Frontal cortex (tissue), 3 donors: ENCODE measurements at regions not wholly inside any gene's neighbourhood (a gene's known extent, or its start where the extent isn't known, plus 50 kb on each side); places are given as distances from the start of the nearest gene placed in this dataset.

Source experiments
- DNase-seq, 2 donors: peaks; one replicate each; pipeline ENCODE4 v3.0.0; 2012; ENCODE audit warnings: low spot score in 2 of 2
- FAIRE-seq: peaks from 2 replicates; lab custom pipeline; 2012; peaks lifted over from hg19 to GRCh38; lab: Jason Lieb, UNC
- donor health status: control.
- donor health status: control.
- donor health status: control.

DNA sequence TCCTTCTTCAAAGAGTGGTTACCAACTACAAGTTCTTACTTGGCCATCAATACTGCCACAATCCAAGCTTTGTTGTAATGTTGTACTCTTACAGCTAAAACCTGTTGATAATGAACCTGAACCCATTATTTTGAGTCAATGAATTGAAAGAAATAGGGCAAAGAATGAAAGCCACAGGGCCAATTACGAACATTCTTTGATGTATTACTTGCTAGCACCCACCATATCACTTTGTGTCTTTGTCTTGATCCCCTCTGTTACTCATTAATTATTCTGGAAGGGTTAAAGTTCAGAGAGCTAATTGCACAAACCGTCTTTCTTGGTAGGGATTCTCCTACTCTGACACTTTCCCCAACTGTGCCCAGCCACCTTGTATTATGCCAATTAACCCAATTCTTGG, 53.2 kb upstream of the TFEC start:
- no peak for DNase-seq
- no peak for FAIRE-seq

DNA sequence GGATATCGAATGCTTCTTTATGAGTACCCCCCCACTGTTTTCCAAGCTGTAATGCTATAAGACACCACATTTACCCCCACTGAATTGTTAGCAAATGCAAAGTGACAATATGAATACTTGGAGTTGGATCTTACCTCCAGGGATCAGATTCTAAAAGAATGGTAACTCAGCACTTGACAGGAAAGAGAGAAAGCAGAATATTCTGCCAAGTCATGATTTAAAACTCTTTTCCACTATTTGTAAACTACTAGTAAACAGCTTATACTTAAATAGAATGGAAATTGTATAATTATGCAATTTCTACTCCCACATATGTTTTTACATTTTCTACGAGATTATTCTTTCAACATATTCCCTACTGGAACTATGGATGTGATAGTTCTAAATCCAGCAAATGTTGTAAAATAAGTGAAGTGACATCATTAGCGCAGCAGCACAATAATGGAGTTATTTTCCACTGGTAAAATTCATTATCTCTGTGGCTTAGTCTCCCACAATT, 56.0 kb upstream of the TFEC start:
- FAIRE-seq, result no peak

DNA sequence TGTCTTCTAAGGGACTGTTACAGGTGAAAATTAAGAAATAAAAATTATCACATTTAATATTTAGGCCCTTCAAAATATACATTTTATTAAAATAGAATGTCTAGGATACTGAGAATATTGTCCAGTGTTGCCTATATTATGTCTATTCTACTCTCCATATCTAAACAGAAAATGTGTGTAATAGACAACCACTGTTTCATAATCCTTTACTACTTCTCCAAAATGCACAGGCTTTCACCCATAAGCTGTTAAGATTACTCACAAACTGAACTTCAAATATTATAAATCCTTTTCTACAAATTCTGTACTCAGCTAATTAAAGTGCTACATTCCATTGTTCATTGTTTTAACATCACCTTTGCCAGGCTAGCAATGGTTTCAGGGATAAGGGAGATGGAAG, 56.7 kb upstream of the TFEC start:
- DNase-seq, result no peak
- FAIRE-seq, result no peak

More for the DNA sequence above, 56.0 kb upstream of the TFEC start:
- no peak for DNase-seq

DNA sequence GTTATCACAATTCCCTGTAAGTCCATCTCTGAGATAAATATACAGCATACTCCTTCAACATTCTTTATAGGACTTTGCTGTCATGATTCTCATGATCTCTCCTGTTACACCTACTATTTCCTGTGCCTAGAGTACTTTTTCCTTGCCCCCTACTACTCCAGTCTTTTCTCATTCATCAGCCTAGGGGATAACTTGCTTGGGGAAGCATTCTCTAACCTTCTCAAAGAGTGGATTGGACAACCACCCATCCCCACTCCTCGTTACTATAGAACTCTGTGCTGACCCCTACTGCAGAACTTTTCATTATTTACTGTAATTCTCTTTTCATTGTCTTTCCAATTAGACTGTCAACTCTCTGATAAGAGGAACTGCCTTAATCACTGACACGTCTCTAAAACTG, 57.4 kb upstream of the TFEC start:
- DNase-seq (no peak), FAIRE-seq (no peak)

DNA sequence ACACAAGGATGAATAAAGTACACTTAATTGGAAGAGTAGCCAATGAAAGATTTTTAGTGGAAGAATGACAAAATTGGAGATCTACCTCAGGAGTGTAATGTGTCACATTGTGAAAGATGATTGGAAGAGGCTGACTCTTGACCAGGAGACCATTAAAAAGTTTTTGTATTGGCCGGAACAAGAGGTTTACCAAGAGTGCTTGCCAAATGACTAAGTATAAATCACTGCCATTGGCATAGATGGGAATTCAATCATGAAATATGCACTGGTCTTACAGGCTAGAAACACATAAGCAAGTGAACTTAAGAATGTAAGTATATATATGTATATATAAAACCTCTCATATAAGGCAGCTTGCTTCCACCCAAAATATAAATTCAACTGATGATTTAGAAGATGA, 58.7 kb upstream of the TFEC start:
- no peak for FAIRE-seq
- DNase-seq, result no peak

DNA sequence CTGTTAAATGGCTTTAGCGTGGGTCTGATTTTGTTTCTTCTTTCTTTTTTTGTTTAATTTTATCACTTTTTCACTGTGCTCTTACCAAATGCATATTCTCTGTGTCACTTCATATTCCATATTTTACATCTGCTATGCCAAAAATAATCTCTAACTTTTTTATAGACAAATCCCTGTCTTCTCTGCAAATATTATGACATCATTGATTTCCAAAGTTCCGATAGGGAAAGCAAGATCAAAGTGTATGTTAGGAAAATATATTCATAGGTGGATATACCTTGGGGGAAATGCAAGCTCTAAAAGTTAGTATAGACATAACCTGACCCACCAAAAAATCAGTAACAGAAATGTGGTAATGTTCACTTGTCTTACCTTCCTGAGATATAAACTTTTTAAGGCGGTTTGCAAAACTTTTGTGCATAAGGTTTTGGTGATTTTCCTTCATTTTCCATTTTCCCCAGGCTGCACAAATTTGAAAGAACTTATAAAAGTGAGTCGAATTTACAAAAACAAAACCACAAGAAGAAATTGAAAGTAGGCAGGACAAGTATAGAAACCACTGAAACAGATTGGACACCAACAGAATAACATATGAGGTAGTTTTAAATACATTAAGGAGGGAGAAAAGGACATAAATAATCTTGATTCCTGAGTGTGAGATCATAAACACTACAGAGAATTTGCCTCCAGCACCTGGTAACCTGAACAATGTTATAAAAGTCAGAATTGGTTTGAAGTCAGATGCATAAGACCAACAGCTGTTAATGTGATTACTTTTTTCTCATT, 63.1 kb upstream of the TFEC start:
- FAIRE-seq, result no peak
- DNase-seq, result no peak

DNA sequence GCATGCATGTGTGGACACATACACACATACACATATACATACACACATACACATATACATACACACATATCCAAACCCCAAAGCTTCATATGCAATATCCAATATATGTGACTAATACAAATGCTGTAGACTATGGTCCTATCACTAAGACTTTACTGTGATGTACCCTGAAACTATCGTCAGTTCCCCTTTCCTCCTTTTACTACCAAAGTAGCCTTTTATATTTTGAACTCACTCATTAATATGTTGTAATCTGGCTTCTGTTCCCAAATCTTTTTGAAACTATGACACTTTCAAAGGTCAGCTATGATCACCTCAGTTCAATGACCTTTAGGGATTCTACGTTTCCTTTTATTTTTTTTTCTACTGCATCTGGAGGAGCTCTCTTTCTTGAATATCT, 64.8 kb upstream of the TFEC start:
- no peak for FAIRE-seq

DNA sequence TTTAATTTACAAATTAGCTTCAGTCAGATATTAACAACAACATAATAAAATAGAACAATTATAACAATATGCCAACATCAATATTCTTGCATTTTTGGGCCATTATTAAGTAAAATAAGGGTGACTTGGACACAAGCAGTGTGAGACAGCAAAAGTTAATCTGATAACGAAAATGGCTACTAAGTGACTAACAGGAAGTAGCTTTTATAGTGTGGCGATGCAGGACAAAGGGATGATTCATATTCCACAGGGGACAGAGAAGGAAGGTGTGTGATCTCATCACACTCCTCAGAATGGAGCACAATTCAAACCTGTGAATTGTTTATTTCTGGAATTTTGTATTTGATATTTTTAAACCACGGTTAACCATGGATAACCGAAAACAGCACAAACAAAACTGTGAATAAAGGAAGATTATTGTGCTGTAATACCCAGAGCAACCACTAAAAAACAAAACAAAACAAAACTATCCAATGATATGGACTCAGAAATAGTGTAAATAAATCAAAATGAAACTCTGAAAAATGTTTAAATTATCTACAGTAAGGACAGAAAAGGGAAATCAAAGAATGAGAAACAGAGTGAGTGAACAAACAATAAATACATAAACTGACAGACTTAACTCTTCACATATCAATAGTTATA, 66.9 kb upstream of the TFEC start:
- DNase-seq (no peak), FAIRE-seq (no peak)

More for the DNA sequence above, 64.8 kb upstream of the TFEC start:
- no peak for DNase-seq

DNA sequence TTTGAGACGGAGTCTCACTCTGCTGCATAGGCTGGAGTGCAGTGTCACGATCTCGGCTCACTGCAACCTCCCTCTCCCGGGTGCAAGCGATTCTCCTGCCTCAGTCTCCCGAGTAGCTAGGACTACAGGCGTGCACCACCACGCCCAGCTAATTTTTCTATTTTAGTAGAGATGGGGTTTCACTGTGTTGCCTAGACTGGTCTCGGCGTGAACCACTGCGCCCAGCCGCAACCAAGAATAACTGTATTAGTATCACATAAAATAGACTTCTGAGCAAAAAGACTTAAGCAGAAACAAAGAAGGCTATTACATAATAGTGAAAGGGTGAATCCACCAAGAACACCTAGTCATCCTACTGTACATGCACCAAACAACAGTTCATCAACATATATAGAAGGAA, 67.6 kb upstream of the TFEC start:
- DNase-seq (no peak), FAIRE-seq (no peak)

DNA sequence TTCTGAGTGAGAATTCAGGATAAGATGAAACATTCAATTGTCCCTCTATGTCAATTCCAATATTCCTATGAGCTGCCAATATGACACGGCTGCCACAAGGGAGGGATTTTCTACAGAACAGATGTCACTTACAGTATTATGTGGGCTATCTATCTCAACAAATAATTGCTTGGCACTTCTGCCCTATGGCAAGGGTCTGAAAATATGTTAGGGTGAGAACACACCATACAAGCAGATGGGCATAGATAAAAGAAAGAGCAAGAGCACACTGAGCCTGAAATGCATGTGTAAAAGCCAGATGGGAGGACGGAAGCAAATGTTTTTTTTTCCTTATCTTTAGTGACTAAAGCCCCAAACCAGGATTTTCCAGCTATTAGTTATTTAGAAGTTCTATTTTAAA, 70.1 kb upstream of the TFEC start:
- FAIRE-seq (no peak), DNase-seq (no peak)

DNA sequence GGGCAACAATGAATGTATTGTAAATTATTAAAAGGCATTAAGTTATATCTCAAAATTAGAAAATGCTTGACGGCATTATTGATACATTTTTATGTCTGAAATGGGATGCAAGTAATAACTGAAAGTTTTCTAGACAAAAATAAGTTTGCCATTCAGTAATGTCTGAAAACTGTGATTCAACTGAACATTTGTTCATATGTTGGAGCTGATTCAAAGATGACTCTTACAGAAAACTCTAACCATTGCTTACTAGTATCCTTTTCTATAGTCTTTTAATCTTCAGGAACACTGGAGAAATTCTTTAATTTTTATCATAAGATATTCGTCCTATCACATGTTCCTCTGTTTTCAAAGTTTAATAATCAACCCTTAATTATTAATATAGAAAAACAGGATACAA, 71.1 kb upstream of the TFEC start:
- FAIRE-seq (no peak), DNase-seq (no peak)

DNA sequence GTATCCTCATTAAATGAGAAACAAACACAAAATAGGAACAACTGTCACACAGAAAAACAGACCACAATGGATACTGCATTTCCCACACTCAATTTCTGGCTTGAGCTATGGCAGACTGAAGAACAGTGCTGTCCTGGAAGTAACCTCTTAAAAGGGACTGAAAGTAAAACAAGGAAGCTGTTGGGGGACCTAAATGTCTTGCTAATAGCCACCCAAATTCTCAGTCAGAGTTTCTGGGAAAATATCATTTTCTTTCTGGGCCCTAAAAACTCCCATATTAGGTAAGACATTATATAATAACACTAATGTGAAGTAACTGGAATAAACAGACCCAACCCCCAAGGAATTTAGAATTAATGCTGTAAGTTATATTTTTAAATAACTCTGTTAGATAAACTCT, 80.9 kb upstream of the TFEC start:
- FAIRE-seq (no peak), DNase-seq (no peak)

DNA sequence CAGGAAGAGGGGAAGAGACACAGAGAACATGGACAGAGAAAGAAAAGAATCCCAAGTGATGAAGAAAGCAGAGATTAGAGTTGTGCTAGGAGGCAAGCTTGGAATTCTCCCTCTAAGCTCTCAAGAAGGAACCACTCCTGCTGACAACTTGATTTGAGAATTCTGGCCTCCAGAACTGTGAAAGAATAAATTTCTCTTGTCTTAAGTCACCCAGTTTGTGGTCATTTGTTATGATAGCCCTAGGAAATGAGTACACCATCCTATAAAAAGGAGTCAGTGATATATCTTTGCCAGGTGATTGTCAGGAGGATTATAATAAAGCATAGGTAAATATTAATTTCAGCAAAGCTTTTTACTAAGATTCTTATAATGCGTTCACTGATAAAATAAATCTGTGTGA, 82.7 kb upstream of the TFEC start:
- no peak for DNase-seq
- no peak for FAIRE-seq

DNA sequence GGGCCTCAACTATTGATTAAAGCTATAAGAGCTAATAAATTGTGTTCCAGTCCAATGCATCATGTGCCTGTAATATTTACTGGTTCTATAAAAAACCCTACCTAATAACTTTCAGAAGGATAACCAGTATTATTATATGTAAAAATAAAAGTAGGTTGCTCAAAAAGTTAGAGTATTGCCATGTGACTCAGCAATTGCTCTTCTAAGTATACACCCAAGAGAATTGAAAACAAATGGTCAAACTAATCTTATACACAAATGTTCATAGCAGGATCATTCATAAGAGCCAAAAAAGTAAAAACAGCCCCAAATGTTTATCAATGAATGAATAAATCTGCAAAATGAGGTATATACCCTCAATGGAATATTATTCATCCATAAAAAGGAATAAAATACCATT, 89.5 kb upstream of the TES start:
- DNase-seq, result no peak
- no peak for FAIRE-seq

DNA sequence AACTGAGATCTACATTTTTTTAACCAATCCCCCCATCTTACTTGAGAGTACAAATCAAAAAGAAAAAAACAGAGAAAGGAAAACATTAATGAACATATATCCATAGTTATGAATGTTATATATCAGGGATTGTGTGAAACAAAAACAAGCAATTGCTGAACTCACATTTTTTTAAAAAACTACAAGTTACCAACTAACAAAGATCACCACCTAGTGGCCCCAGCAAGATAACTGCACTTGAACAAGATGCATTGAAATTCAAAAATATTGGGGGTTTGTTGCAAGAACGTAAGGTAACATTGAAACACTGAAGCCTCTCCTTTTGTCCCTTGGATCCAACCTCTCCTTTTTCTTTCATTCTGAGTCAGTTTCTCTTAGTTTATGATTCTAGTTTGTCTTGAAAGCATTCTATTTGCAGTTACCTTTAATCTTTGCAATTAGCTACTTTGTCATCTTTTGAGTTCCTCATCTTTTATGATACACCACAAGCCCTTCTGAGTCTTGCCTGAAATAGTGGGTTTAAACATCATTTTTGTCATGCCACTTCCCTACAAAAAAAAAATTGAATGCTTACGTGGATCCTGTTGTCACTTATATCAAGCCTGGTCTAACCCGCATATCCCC, 87.3 kb upstream of the TES start:
- DNase-seq, result no peak
- peak; percentile 50 for FAIRE-seq

DNA sequence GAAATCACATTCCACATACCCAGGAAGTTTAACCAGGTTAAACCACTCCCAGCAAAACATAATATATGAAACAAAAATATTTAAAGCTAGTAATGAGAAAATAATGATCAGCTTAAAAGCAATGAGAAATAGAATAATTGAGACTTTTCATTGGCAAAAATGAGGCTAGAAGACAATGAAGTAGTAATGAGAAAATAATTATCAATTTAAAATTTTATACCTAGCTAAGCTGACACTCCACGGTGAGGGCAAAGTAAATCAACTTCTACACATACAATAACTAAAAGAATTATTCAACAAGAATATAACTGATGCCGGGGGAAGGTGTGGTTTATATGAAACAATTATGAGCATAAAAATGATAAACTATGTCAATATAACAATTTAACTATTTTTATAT, 82.2 kb upstream of the TES start:
- FAIRE-seq, result no peak
- no peak for DNase-seq

DNA sequence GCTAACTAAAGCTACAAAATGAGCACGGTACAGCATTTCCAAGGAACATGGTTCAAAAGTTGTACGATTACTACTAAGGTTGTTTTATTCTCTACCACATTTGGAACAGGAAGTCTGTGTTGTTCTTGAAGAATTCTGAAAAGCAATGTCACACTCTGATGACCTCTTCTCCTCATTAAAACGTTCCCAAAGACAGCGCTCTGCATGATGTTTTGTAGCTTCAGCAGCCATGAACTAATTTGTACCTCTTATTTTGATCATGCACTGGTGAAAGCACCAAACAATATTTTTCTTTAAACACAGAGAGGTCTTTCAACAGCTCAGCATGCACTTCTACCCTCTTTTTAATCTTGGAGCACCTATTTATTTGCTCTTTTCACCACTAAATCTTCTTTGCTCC, 75.0 kb upstream of the TES start:
- DNase-seq (no peak), FAIRE-seq (no peak)

DNA sequence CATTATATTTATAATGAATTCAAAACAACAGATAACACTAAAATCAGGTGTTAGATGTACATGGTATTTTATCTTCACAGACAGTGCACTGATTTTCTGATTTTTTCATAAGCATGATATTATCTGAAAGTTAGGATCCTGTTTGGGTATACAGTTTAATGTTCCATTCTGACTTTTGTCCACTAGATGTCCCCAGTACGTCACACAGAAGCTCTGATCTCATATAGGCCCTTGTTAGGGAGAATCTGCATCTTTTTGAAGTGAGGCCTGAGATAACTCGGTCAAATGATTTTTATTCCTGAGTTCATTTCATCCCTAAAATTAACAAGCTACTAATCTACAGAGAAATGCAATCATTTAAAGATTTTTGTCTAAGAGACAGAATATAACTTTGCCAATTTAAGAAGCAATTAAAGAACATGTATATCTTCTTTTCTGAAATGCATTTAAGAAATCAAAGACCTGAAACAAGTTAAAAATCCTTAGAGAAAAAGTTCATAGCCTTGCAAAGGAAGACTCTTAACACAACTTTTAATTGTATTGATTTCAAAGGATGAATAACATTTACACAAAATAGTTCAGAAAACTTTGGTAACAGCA, 72.0 kb upstream of the TES start:
- DNase-seq, result peak; percentile 15 to 22
- peak; percentile 87 for FAIRE-seq

DNA sequence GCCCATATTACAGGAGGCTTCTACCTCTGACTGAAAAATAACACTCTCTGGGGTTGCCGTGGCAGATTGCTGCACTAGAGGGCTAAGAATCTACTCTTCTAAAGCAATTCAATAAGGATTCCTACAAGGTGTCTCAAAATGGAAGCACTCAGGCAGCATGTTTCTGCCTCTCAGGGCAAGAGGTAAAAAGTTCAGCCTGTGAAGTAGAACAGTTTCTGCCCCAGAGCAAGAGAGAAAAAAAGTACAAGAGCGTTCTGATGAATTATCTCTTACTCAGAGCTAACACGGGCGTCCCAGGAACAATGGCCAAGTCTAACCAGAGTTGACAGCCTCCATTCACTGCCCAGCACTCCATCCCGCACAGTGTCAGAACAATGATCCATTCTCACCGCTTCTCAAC, 71.3 kb upstream of the TES start:
- DNase-seq, result peak in 1 of 2 donors; percentile 5
- FAIRE-seq, result no peak

DNA sequence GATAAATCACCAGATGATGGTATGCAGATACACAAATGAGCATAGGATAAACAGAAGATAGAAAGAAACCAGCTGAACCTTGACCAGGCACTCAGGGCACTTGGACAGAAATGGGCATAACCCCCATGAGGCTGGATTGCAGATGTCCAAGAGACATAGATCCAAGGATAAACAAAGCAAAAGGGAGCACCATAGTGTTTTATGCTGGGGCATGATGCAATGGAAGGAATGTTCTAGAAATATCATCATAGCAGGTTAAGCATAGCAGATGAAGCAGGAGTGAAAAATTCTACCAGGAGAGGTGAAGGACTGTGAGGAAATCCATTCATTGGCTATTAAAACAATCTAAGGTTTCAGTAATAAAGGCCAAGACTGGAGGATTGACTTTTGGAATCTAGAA, 70.5 kb upstream of the TES start:
- no peak for DNase-seq
- no peak for FAIRE-seq

DNA sequence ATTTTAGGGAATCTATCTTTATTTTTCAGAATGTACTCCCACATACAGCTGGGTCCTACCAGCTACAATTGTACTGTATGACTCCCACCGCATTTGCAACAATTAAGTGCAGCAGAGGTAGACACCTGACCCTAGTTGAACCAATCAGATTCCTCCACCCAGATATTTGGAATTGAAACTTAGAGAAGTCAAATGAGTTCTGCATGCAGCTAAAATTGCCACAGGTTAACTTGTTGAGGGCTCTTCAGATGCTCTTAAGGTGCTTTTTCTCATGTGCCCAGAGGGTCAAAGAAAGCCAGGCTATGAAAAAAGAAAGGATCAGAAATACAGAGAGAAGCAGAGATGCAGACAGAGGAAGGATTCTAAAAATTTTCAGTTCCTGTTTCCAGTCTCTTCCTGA, 68.0 kb upstream of the TES start:
- FAIRE-seq, result no peak
- DNase-seq, result no peak
